Activated CD4-positive, alpha-beta T cell treated with anti-CD3 and anti-CD28 coated beads, Interleukin-2, amount 50 U/mL, for 1 hour (primary cell): ENCODE measurements at regions not wholly inside any gene's neighbourhood (a gene's known extent, or its start where the extent isn't known, plus 50 kb on each side); places are given as distances from the start of the nearest gene placed in this dataset.
"Not testable (repeated sequence)": the region's sequence is repeated elsewhere in the genome, so short reads cannot be mapped to it uniquely, and the experiment has no call there.

Source experiments
- DNase-seq: peaks from one replicate; pipeline ENCODE4 v3.0.0-alpha.2; 2020

DNA sequence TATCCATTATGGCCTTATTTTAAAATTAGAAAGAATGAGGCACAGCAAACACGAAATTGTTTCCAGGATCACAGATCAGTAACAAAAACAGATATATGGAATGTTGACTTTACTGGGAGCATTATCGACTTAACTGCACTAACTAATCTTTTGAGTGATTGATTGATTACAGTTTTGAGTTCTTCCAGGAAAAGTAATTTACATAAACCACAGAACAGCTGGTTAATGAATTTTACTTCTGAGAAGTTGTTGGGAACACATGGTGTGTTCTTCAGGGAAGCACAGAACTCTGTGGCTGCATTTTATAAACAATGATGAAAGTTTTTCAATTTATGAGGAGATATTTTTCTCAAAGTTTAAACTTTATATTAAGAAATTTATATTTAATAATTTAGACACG is 802.4 kb upstream of the ACO1 start:
- DNase-seq = no peak

DNA sequence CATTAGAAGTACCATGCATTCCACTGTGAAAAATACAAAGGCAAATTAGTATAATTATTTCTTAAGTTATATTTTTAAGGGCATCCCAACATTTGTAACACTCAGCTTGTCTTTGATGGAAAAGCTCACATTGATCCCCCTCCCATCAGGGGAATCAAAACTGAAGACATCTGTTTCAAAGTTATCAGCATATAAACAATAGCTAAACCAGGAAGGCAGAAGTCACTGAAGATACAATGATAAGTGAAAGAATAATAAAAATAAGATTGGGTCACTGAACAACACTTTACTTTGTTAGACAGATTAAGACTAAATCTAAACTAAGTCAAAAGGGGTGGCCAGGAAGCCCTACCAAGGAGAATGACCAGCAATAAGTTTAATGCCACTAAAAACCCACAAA is 801.9 kb upstream of the ACO1 start:
- DNase-seq = no peak

DNA sequence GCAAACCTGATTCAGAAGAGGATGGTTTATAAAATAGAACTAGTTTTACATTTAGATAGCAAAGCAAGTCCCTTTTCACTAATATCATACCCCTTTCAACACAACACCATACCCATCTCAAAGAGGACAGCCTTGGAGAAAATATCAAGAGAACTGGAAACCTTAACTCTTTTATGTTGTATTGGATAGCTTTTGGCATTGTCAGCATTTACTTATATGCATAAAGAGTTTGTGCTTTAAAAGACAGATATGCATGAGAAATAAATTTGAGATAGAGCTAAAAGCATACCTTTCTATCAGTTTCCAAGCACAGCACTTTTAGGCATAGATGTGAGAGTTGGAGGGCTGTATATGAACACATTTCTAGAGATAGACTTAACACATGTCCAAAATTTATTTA is 799.3 kb upstream of the ACO1 start:
- DNase-seq = no peak

DNA sequence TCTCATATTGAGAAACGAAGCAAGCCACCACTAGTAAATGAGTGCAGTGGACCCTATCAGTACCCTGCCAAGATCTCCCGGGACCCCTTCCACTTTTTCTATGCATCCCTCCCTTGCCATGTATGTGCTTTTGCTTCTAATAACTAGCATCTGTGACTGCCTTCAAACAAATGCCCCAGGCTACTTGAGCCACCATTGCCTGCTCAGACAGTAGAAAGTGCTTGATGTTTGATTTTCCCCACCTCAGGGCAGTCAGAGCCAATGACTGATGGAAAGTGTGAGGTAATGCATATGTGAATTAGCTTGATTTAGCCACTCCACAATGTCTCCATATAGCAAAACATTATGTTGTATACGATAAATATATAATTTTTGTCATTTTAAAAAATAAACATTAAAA is 797.3 kb upstream of the ACO1 start:
- no peak for DNase-seq

DNA sequence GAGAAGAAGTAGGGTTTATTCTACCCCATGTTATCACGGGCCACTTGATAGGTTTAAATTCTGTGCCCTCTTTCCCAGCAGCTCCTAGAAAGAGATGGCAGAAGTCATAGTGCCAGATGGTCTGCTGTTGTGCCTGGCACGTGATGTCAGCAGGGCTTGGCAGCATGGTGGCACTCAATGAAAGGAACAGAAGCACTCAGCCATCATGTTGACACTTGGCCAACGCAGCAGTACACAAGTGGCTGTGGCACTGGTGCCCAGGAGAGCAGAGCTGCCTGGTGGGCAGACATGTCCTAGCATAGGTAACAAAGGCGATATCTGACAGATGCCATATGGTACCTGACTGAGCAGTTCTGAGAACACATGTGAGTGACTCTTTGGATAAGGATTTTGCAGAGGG is 796.4 kb upstream of the ACO1 start:
- no peak for DNase-seq

DNA sequence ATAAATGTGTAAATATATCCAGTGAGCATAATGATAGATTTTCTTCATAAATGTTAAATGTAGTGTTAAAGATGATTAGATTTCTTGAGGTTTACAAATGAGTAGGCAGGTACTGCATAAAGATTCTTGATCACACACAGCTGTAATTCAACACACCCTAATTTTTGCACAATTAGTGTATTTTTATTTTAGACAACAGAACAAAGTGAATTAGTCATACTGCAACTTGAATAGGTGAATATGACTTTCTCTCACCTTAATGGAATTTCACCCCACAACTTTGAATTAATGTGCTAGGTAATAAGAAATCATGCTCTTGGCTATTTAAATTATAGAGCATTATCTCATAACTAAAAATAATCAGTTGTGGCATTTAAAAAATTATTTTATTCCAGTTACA is 795.7 kb upstream of the ACO1 start:
- DNase-seq = no peak

DNA sequence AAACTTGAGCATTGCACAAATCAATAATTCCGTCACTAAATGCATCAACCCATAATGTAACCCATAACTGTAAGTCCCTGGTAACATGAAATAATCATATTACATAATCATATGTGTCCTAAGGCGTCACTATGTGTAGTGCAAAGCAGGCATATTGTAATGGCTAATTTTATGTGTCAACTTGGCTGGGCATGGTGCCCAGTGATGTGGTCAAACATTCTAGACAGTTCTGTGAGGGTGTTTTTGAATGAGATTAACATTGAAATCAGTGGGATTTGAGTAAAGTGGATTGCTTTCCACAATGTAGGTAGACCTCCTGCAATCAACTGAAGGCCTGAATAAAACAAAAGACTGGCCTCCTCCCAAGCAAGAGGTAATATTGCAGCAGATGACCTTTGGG is 794.4 kb upstream of the ACO1 start:
- DNase-seq = no peak

DNA sequence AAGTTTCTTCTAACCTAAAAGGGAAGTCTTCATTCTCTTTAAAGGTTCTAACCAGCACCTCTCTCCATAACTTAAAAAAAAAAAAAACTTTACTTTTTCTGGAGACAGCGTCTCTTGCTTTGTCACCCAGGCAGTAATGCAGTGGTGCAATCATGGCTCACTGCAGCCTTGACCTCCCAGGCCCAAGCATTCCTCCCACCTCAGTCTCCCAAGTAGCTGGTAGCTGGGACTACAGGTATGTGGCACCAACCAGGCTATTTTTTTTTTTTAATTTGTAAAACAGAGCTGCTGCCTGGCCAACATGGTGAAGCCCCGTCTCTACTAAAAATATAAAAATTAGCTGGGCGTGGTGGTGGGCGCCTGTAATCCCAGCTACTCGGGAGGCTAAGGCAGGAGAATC is 787.4 kb upstream of the ACO1 start:
- not testable (repeated sequence) for DNase-seq

DNA sequence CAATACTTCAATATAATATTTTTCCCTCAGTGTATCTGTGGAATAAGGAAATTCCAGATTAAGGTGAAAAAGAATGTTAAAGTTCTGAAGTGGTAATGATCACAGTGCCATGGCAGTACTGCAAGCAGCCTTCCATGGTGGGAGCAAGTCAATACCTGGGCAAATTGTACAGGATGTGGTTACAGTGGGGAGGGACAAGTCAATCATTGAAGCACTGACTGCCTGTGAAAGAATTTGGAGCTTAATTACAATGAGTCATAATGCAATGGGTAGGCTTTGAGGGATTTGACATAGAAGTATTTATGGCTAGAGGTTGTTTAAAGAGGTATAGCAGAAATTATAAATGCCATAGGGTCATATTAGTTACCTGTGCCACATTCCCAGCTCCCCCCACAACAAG is 786.5 kb upstream of the ACO1 start:
- DNase-seq = no peak

DNA sequence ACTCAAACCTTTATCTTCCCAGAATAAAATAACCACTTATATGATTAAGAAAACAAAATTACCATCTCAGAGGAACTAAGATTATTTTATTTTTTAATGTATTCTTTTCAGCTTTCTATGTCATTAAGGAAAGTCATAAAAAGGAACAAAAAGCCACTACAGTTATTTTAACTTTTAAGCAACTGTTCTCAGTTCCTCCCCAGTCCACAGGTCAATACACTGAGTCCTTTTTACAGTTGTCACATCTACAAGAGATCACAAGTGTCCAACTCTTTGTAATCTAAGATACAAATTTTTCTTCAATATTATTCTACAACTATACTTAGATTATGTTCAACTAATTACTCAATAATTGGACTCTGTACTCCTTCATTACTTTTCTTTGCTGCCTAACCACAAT is 782.8 kb upstream of the ACO1 start:
- no peak for DNase-seq

DNA sequence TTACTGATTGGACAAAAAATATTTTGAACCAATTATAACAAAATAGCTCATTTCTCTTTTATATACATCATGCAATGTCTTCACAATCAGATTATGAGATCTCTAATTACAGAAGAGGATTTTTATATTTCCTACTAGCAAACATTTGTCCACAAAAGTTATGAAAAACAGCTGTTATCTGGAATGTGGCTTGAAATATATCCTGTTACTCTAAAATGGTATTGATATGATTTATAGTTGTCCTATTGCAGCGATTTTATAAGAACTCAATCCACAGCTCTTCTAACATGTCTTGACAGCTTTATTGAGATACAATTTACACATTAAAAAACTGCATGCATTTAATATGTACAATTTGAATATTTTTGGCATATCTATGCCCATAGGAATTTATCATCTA is 779.9 kb upstream of the ACO1 start:
- no peak for DNase-seq

DNA sequence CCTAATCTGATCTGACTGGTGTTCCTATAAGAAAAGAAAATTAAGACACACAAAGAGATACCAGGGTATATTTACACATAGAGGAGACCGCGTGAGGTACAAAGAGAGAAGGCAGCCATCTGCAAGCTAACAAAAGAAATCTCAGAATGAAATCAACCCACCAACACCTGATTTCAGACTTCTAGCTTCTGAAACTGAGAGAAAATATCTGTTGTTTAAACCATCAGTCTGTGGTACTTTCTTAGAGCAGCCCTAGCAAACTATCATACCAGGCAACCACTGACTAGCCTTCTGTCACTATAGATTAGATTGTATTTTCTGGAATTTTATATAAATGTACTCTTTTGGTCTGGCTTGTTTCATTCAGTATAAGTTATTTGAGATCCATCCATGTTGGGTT is 779.3 kb upstream of the ACO1 start:
- DNase-seq = no peak

DNA sequence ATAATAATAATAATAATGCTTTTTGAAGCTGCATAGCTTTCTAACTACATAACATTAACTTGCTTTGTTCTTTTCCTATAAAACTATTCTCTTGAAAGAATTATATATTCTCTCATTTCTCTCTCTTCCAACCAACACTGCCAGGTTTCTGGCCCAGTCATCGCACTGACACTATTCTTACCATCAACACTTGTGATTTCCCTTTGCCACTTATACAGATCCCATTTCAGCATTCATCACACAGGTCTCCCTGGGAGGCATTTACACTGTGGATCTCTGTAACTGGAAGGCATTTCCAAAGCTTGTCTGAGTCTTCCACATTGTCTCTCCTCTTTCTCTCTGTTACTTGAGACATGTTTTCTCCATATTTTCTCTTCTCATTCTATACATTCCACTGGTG is 777.8 kb upstream of the ACO1 start:
- no peak for DNase-seq

DNA sequence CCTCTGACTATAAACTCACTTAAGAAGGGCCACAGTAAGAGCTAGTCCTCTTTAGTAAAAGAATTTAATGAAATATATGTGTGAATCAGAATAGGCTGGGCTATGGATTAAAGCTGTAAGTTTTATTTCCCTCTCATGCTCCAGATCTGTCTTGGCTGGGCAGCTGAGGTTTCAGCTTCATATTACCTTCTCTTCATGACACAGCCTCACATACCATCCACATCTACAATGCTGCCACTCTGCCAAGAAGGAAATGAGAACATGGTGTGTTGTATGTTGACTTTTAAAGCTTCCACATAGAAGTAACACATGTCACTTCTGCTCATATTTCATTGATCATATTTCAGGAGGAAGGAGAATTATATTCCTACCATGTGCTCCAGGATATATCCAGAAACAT is 776.0 kb upstream of the ACO1 start:
- no peak for DNase-seq

DNA sequence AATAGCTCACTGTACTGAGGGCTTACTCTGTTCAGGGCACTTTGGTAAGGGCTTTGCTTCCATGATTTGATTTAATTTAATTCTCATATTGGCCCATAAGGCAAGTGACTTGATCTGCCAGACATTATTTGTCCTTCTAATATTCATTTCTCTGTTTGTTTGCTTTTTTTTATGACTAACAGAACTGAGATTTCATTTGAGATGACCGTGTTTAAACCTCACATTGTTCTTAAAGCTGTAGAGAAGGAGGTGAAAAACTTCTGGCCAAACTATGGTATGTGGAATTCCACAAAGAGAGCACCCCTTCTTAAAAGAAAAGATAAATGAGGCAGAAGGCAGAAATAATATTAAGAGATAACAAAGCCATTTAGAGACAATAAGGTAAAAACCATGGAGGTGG is 775.6 kb upstream of the ACO1 start:
- no peak for DNase-seq

DNA sequence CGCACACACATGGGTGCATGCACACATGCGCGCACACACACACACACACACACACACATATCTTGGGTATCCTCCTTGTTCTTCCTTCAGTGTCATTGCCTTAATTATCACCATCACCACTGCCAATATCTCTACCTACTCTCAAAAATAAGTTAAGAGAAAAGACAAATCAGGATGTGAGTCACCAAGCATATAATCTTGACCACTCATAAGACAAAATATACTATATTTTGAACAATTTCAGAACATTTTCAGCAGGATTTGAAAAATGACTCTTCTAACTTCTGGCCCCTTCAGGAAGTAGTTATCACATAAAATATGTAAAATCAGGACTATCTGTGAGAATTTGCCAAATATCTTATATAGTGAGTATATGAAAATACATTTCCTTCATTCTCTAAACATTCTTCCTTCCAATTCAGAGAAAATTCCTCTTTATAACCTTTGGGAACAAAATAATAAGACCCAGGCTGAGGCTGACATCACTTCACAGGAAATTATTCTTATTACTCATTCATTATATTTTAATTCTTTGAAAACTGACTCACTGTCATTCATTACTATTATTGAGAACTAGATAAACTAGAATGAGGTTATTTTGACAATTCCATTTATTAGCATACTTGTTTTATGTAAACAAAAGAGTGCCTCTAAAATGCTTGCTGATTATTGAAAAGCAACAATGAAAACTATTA is 772.0 kb upstream of the ACO1 start:
- no peak for DNase-seq

DNA sequence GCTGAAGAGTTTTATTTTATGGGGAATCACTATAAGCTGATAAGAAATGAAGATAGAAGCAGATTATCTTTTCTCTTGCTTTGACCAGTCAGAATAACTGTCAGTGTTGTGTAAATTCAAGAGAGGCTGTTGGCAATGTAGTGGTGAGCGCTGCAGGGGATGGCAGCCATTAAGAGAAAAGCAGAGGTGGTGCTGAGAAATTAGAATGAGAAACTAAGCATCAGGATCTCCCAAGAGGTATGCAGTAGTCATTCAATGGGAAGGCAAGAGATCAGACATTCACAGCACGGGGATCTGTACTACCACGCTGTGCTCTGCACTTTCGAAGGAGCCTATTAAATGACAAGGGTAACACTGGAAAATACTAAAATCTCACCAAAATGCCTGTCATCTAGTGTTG is 768.5 kb upstream of the ACO1 start:
- no peak for DNase-seq

DNA sequence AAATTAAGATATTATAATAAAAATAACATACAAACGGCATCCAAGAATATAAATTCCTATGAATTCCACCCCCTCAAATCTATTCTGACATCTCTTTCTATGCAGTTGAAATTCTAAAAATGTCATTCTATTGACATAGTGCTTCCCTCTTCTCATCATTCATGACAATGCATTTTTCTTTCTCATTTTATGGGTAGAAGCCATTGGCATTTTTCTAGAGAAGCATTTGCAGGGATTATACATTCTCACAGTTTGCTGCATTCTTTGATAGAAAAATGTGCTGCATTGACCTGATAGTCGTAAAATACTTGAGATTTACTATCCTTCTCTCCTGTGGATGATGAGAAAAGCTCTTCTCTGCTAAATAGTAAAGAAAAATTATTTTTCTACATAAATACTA is 760.9 kb upstream of the ACO1 start:
- DNase-seq = no peak

DNA sequence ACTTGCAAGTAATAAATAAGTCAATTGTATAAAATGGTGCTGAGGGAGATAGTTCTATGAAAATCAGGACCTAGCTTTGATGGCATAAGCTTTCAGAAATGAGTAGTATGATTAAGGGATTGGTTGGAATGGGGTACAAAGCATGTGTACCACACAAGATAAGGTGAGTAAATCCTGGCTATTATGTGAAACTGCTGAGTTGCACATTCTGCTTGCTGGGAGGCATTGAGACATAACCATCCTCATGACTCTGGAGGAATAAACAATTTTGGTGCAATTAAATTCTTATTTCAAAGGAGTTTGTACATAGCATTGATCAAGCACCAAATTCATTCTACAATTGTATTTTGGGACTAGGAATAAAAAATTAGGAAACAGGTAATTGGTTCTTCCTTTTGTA is 755.2 kb upstream of the ACO1 start:
- DNase-seq = no peak

DNA sequence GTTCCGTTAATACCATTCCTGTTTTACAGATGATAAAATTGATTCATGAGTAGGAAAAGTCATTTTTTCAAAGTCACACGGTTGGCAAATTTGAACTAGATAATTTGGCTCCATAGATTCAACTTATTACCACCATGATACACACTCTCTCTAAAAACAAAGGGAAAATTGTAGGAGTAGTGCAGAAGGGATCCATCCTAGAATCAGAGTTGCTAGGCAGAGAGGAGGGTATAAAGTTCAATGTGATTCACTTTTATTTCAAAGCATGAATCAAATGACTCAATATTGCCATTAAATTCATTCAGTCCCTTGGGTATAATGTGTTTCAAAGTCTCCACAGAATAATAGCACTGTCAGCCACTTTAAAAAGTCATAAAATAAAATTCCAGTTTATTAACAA is 747.2 kb upstream of the ACO1 start:
- no peak for DNase-seq

DNA sequence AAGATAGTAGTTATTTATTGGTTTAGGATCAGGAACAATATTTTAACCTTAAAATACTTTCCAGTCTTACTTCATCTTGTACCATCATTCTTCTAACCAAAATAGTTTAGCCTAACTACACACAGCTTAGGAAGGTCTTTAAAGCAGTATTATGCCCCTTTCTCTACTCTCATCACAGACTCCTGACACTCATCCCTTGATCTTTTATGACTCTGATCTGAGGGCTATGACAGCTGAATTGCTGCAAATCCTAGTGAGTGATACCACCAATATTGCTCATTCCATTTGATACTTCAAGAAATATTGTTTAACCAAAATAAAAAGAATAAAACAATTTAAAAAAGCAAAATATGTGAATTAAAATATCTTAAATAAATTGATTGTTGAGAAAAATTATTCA is 746.6 kb upstream of the ACO1 start:
- no peak for DNase-seq

DNA sequence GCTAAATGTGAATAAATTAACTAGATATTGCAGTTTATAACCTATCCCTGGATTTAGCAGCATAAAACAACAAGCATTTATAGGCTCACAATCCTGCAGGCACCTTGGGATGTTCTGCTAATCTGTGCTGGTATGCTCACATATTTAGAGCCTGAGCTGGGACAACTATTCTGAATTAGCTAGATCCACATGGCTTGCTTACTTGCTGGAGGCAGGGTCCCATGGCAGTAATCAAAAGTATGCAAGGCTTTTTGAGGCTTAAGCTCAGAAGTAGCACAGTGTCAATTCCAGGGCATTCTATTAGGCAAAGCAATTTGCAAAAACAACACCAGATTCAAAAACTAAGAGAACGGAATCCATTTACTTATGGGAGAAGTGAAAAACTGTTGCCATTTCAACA is 745.0 kb upstream of the ACO1 start:
- DNase-seq = no peak

DNA sequence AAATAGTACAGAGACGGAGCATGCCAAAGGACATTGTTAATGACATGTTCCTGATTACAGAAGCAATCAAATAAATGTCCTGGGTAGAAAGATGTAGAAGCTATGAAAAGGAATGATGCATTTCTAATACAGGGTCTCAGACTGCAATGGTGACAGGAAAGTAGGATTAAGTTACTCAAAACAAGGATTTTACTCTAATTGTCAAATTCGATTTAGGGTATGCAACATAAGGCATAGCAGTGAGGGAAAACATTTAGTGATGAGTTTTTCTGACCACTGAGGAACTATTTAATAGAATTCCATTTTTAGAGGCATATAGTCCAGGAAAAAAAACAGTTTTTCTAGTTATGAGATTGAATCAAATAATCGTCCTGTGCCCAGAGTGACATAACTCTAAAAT is 715.1 kb upstream of the ACO1 start:
- no peak for DNase-seq

DNA sequence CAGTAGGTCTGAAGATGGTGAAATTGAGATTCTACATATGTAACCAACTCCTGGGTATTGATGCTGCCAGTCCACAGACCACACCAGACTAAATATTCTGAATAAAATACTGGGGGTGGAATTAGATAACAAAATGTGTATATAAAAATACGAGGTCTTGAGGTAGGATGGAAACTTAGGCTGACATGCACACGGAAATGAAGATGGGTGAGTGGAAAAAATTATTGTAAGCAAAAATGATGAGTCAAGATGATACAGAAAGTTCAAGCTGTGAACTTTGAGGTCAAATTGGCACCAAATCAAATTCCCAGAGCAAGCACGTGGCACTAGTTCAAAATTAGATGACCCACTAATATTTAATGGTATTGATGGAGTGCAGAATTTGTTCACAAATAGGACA is 713.4 kb upstream of the ACO1 start:
- DNase-seq = no peak

DNA sequence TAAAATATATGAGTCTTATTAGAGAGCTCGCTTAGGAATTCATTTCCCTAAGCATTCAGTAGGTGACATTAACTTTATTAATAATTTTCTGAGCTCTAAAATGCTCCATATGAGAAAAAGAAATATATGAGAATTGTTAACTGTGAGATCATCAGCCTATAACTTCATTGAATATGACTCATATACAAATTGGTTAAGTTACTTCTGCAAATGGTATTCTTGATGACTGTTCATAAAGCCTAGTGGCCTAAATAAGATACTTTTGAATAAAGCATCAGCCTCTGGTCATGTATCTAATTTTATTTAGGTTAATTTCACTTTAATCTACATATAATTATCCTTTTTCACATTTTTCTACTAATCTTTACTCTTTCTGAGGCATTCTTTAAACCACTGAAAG is 710.2 kb upstream of the ACO1 start:
- DNase-seq = no peak

DNA sequence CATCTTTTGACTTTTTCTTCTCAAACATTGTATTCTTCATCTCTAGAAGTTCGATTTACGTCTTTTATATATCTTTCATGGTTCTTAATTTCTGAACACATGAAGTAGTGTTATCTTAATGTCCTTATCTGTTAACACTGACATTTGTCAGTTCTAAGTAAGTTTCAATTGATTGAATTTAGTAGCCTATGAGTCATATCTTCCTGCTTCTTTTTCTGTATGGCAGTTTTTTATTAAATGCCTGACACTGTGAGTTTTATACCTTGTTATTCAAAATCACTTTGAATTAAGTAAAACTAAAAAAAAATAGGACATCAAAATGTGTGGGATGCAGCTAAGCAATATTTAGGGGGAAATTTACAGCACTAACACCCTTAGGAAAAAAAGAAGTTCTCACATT is 707.0 kb upstream of the ACO1 start:
- DNase-seq = no peak
